Keratinocyte (primary cell): ENCODE measurements at regions not wholly inside any gene's neighbourhood (a gene's known extent, or its start where the extent isn't known, plus 50 kb on each side); places are given as distances from the start of the nearest gene placed in this dataset.

Experiments used
- EZH2 ChIP-seq: IDR thresholded peaks from one replicate; pipeline ENCODE4 v1.6.1; 2012; ENCODE audit warnings: inconsistent platforms, mild to moderate bottlenecking, low read length, moderate library complexity
- TF ChIP-seq, protein P1 (sequence below), 3 experiments: IDR thresholded peaks in 1 of 3; conservative IDR thresholded peaks in 1 of 3; optimal IDR thresholded peaks in 1 of 3; 2 replicates in 2 of 3; 3 replicates in 1 of 3; pipeline versions ENCODE3 to v1.5.1; 2011; ENCODE audit warnings: low read length in 3 of 3, mild to moderate bottlenecking in 3 of 3, moderate library complexity in 2 of 3, control low read depth in 1 of 3, inconsistent platforms in 1 of 3; ENCODE audit not compliant: insufficient read depth in 2 of 3; ENCODE audit errors: extremely low read depth in 1 of 3

- TF ChIP-seq, protein P1, sequence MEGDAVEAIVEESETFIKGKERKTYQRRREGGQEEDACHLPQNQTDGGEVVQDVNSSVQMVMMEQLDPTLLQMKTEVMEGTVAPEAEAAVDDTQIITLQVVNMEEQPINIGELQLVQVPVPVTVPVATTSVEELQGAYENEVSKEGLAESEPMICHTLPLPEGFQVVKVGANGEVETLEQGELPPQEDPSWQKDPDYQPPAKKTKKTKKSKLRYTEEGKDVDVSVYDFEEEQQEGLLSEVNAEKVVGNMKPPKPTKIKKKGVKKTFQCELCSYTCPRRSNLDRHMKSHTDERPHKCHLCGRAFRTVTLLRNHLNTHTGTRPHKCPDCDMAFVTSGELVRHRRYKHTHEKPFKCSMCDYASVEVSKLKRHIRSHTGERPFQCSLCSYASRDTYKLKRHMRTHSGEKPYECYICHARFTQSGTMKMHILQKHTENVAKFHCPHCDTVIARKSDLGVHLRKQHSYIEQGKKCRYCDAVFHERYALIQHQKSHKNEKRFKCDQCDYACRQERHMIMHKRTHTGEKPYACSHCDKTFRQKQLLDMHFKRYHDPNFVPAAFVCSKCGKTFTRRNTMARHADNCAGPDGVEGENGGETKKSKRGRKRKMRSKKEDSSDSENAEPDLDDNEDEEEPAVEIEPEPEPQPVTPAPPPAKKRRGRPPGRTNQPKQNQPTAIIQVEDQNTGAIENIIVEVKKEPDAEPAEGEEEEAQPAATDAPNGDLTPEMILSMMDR (optimal IDR thresholded peaks at IDR 0.05 in 1 of 3, IDR thresholded peaks at IDR 0.05 in 1 of 3, conservative IDR thresholded peaks at IDR 0.05 in 1 of 3; ENCODE audit: extremely low read depth in 1 of 3, insufficient read depth in 2 of 3, low read length in 3 of 3): no peak
- TF ChIP-seq EZH2: no peak
Measured at GRCh38 chr4:126995235-126995634, 637.5 kb upstream of the INTU start.
